ENCODE measurements at regions not wholly inside any gene's neighbourhood (a gene's known extent, or its start where the extent isn't known, plus 50 kb on each side); places are given as distances from the start of the nearest gene placed in this dataset.

DNA sequence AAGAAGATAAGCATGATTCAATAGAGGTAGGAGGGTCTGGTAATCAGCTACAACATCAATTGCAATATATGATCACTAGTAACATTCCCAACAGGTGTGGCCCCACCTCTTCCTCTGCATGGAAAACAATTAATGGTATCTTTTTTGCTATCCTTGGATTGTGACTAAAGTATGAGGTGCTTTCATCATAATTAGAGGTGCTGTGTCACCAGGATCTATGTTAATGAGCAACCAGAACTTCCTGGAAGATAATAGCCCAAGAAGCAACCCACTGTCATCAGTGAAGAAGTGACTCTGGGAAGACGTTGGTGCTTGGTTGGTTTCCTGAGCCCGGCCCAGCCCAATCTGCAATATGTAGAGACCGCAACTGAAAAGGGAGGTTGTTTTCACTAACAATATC is 167.2 kb downstream of the SETD4 start:
- DNase-seq, result no peak

DNA sequence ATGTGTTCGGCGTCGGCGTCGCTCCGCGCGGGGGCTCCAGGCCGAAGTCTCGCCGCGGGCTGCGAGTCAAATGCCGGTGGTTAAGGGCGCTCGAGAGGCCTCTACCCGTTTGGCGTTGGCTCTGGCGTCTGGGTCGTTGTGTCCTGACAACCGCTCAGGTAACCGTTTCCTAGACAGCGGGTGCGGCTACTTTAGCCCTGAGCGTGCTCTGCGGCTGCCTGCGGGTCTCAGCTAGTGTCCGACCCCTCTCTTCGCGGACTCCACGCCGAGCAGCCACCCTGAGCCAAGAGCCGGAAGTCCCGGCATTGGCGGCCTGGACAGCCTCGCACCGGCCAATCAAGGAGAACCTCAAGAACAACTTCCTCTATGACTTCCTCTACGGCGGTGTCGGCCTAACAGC is 173.4 kb downstream of the SETD4 start:
- DNase-seq, result no peak

DNA sequence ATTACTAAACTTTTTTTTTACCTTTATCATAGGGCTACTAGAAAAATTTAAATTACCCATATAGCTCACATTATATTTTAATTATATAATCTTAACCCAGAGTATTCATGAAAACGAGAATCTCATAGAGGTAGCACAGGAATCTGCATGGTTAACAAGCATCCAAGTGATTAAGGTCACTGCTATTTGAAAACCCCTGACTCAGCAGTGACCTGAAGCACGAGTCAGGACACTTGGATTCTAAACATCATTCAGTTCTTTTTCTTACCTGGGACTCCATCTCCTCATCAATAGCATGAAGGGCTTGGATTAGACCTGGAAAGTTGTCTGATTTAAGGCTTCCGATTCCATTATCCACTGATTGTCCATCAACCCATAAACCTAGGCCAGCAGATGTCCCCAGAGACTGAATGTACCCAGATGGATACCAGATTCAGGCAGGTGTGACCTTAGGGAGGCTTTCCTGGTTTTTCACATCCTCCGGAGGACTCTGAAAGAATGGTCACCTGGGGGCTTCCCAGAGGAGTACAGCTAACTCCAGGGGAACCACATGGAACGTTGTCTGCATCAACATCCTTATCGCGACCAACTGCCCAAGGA is 174.3 kb downstream of the SETD4 start:
- no peak for DNase-seq

DNA sequence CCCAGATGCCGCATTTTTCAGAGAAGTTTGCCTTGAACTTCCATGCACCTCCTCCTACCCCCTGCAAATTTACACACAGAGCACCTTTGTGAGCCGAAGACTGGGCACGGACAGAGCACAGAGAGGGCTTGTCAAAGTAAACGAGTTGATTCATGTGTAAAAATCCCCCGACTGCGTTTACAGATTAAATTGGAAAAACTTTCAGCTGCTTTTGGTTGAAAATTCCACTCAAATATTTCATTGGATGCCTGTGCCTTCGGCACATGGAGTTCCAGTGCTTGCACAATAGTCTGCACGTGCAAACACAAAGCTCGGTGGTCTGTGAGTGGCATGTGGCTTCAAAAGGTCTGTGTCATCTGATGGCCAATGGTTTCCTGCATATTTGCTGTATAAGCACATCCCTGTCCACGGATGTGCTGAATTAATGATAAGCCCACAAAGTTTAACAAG is 177.5 kb downstream of the SETD4 start:
- DNase-seq, result peak; percentile 5

DNA sequence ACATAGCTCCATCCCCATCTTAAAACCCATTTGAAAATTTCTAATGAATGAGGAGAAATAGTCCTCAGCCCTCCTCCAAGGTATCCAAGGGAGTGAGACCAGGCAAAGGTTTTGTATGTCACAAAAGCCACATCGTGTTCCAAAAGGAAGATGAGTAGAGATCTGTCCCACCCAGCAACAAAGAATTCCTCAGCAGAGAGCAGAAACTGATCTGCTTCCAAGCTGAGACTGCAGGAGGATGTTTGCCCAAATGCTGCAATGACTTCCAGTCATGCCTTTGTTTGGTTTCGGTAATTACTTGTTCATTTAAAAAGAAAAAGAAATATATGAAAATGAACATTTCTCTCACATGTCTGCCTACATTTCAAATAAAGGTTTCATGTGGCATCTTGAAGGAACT is 186.9 kb downstream of the SETD4 start:
- no peak for DNase-seq

DNA sequence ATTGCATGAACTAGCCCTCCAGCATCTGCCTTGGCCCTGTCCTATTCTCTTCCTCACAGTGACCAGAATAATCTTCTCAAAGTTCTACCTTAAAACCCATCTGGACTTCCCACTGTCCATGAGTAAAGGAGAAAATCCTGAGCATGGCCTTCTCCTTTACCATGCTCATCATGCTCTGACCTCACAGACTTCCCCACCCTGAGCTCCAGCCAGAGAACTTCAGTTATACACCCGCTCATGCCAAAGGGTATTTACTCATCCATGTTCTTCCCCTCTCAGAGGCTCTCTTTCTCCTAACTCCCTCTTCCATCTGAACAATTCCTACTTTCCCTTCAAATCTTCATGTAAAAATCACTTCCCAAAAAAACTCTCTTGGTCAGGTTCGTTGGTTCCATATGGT is 188.4 kb downstream of the SETD4 start:
- no peak for DNase-seq

DNA sequence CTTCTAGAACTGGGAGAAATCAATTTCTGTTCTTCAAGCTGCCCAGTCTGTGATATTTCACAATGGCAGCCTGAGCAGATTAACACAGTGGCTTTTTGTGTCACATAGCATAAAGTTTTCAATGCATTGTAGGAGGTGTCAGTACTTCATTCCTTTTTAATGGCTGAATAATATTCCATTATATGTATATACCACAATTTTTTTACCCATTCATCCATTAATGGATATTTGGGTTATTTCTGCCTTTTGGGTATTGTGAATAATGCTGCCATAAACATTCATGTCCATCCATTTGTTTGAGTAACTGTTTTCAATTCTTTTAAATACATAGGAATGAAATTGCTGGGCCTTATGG is 191.5 kb downstream of the SETD4 start:
- no peak for DNase-seq

DNA sequence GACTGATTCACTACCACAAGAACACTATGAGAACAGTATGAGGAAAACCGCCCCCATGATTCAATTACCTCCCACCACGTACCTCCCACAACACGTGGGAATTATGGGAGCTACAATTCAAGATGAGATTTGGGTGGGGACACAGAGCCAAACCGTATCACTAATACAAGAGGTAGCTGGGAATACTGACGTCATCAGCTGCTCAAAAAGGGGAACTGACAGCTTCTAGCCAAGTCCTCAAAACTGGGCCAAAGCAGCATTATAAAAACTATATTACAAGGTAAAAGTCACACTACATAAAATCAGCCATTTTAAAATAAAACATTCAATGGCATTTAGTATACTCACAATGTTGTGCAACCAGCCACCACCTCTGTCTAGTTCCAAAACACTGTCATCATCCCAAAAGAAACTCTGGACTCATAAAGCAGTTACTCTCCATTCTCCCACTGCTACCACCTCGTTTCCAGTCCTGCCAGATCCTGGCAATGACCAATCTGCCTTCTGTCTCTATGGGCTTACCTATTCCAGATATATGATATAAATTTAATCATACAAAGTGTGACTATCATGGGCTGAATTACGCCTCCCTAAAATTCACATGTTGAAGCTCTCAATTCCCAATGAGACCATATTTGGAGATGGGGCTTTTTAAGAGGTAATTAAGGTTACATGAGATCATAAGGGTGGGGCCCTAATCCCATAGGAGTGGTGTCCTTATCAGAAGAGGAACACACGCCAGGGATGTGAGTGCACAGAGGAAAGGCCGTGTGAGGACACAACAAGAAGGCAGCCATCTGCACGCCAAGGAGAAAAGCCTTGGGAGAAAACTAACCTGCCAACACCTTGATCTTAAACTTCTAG is 192.1 kb downstream of the SETD4 start:
- DNase-seq, result no peak

DNA sequence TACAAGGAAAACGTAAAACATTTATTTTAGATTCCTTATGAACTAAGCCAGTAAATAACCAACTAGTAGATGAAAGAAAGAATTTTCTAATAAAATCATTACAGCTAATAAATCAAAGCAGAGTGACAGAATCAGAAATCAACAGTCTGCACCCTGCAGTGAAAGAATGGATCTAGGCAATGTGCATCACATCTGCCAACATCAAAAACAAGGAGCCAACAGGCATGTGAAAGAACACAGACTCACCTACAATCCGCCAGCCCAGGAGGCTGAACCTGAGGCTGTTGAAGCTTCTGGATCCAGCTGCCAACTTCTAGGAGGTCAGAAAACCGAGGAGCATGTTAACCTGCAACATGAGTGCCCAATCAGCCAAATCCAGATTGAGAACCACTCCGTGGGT is 196.3 kb downstream of the SETD4 start:
- DNase-seq, result no peak

DNA sequence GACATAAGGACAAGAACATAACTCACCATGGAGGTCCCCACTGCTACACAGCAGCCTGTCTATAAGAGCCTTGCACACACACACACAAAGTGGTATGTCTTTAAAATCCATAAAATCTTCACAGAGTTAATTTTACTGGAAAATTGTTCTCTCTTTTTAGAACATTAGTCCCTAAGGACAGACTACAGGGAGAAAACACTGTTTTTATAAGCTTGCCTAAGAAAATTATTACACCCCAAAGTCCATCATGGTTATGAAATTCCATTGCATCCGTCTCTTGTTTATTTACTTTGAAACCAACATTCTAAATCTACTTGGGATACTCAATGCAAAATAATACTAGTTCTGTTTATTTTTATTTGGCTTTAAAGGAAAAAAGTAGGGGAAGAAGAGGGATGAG is 197.4 kb downstream of the SETD4 start:
- no peak for DNase-seq

DNA sequence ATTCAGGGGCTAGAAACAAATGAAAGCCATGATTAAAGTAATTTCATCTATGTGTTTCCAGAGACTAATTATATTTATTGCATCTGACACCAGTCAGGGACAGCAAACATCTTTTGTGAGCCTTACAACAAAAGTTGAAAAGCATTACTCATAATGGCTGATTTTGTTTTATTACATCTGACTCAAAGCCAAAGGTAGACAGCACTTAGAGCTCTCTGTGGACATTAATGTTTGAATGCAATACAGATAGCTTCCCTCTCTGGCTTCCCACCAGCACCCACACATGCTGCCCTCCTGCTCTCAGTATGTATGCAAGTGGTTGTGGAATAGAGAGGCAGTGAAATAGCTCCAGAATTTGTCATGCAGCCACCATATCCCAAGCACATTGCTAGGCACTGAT is 198.7 kb downstream of the SETD4 start:
- DNase-seq, result no peak

DNA sequence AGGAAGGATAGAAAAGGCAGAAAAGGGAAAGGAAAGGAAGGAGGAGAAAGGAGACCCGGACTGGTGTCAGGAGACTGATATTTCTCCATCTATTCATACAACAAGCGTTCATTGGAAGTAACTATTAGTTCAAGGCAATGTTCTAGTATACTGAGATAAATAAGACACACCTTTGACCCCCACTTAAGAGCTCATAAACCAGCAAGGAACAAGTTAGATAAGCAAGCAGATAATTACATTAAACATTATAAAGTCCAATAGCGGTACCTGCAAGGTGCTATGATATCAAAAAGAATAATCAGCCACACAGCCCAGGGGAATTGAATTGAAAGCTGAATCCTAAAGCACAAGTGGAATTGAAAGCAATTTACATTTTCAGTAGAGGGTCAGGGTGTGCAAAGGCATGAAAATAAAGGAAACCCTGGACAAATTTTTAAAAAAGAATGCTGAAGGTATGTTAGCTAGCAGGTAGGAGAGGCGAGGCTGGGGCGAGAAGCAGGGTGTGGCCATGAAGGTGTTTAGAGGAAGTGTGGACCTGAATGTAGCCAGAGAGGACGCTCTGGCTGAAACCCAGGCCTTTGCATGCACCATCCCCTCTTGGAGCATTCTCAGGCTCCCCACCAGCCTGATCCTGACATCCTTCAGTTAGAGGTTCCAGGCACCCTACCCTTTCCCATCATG is 200.0 kb downstream of the SETD4 start:
- no peak for DNase-seq

DNA sequence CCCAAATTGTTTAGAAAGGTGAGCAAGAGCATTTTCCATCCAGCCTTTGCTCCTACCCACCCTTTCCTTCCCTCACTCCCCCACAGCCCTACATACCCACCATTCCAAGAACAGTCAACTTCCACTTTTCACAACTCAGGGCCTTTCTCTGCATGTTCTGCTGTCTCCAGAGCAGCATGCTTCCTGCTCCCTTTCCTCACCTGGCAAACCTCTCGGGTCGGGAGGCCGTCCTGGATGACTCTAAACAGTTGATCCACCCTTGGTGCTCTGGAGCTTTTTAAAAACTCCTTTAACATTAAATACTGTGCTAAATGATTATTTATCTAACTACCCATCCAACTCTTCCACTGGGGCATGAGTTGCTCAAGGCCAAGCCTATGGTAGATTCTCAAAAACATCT is 200.6 kb downstream of the SETD4 start:
- DNase-seq, result no peak

DNA sequence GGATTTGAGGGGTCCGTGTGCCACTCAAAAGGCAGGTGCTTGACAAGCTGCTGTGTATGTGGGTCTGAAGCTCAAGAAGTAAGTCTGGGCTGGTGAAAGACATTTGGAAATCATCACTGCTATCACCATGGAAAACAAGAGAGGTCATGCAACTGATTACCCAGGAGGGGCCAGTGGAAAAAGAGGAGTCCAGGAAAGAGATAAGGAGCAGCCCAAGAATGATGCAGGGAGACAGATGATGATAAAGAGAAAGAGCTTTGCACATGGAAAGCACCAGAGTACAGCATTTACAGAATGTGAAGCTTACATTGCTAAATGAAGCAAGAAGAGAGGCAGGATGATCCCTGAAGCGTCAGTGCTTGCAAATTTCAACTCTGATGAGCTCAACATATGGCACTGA is 203.2 kb downstream of the SETD4 start:
- DNase-seq, result no peak

DNA sequence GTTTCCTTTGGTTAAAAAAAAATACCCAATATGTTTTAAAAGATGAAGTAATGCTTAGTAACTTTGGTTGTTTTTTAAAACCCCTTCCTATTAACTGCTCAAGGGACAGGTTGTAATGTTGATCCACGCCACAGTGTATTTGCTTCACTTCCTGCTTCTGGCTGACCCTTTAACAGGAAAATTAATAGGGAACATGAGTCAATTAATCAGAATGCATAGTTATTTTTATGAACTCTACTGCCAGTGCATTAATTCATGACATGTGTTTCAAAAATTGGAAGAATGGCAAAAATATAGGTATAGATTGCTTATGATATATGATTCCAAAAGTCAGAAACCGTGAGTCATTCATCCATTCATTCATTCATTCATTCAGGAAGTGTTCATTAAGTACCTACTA is 204.8 kb downstream of the SETD4 start:
- DNase-seq, result no peak

DNA sequence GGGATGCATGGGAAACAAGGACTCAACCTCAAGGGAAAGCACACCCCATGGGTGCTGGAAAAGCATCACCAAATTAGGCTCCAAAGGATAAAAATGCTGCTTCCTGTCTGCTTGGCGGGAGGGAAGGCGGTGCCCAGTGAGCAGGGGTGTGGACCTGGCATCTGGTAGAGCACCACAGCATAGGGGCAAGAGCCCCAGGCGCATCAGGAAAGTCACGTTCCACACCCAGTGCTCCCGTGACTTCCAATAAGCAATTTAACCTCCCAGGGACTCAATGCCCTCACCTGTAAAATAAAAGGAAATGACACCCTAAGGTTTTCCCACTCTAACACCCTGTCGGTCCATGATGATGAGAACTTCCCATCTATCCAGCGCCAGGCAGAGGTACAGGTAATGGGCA is 206.0 kb downstream of the SETD4 start:
- DNase-seq, result no peak

DNA sequence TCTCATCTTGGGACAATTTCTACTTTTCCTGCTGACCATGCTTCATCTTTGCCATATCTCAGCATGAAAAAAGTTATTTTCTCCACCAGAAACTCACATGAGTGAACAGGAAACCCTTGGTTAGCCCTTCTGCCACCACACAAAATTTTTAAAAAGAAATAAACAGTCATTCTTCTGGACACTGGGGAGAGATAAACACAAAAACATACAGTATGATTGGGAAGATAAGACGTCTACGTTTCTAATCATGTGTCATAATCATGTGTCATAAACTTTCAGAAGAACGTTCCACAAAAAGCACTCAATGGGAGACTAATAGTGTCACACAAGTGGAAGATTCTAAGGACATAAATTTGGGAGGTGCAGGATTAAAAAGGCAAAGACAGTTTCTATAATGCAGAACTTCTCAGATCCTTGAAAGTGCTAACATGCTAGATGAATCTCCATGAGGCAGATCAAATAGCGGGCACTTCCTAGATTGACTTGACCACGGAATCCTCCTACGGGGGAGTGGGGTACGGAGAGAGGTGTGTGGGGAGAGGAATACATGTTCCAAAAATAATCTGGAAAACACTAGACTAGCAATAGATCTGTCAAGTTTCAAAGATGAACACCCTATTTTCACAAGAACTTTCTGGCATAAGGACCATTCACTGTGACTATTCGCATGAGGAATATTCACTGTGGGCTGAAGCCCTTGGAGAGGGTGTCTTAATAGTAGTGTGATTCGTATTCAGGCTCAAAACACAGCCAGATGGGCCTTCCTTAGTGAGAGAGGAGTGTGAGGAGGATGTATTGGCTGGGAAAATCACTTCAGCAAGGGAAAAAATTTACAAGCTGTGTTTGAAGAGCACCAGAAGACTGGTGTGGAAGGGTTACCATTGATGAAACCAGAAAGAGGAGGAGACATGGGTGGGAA is 206.7 kb downstream of the SETD4 start:
- no peak for DNase-seq

DNA sequence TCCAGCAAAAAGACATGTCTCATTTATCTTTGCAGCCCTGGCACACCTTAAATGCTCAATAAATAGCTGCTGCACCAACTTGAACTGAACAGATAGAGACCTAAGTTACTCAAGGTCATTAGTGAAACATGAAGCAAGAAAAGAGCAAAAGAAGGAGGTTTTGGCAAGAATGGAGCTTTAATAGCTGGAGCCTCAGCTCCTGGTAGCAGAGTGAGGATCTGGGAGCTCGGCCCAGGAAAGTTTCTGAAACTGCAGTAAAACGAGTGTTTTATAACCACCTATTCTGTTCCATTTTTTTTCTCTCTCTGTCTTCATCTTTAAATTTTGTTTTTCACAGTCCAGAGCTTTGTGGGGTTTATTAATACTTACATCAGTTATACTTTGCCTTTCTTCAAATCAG is 207.5 kb downstream of the SETD4 start:
- no peak for DNase-seq

DNA sequence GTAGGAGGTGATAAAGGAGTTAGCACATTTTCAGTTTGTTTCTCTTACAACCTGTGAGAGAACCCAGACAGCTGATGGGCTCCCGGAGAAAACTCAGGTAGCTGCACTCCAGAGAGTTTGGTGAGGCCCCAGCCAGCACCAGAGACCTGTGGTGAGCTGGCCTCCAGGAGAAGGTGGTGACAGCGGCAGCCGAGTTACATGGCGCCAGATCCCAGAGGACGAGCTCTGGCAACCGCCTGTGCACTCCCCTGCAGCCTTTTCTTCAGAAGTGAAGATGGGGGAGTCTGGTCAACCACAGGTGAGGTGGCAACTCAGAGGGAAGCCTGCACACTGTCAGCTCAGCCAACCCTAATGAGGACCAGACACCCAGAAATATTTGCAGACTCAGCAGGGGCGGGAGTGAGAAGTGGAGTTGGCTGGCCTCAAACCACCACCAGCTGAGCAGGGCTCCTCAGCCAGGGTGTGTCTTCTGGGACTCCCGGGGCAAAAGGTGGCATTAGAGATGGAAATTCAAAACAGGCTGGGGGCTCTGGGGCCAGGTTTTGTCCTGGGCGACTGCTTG is 209.7 kb downstream of the SETD4 start:
- DNase-seq, result no peak

DNA sequence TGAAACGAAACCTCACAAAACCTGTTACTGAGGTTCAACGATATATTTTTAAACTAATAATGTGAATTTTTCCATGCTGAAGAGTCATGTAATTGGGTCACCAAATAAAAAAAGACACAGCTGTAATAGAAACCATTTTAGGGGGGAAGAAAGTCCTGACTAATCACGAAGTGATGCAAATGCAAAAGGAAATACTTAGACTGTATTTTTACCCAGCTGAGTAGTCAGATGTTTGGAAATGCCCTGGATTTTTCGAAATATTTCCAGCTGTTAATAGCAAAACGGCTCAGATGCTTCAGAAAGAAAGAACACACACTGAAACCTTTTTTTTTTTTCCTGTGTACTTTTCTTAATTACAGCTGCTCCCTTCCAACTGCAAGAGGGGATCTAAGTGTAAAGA is 210.3 kb downstream of the SETD4 start:
- peak; percentile 38 for DNase-seq

DNA sequence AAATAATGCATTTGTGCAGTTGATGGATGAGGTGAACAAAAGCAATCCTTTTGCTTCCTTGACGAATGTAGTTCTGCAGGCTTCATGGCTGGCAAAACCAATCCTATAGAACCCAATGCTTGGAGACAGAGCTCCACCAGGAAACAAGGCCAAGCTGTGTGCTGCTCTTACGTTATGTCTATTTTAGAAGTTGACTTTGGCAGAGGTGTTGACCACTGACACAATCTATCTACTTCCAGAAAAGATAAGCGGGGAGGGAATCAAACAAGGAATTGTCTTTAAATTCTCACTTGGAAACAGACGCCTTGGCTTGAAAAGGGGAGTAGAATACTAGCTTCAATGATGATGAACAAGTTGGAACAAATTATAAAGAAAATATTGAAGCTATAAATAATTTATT is 211.2 kb downstream of the SETD4 start:
- no peak for DNase-seq
